ENCODE measurements at regions not wholly inside any gene's neighbourhood (a gene's known extent, or its start where the extent isn't known, plus 50 kb on each side); places are given as distances from the start of the nearest gene placed in this dataset.

DNA sequence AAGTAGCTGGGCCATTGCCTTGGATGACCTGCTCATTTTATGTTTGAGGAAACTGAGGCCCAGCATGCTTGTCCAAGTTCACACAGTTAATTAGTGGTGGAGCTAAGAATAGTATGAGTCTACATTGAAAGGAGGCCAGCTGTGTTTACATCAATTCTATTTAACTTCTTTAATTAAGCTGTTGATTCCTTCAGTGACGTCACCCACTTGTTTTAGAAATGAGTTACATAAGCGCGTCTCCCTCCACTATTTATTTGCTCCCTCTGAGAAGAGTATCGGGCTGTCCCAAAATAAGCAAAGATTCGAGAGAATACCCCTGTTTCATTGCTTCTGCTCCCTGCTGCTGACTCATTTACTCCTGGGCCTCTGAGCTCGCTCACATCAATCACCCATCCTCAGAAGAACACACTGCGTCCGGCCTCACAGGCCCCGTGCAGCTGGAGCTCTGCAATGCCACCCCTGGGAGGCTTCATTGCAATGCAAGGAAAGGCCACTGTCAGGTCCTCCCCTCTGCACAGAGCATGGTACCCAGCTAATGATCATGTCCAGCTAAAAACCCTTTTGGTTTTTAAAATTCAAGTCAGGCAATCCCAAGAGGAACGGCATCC lies 74.8 kb upstream of the BMP2 start:
- Histone ChIP-seq H4K91ac (ENCODE audit: low read depth, low read length, poor library complexity) (no peak overlapping the region), H3K36me3 (replicated peaks in 1 of 2; ENCODE audit: control insufficient read depth in 2 of 2, insufficient read depth in 2 of 2, low read length in 2 of 2) (no peaks in the 10 kb centered on the region), H2BK5ac (ENCODE audit: low read length) (no peak overlapping the region), H3K27me3 (ENCODE audit: control insufficient read depth in 3 of 3, insufficient read depth in 3 of 3, low read depth in 1 of 3, low read length in 3 of 3) (no peaks in the 10 kb centered on the region), H4K8ac (ENCODE audit: low read depth, low read length) (no peak overlapping the region), H2BK15ac (ENCODE audit: low read length) (no peak overlapping the region), H2BK120ac (ENCODE audit: low read depth, low read length) (no peak overlapping the region), H3K4me2 (ENCODE audit: insufficient read depth, low read length, poor library complexity, severe bottlenecking) (no peak overlapping the region), H3K4me3 (ENCODE audit: low read length in 2 of 2) (no peak overlapping the region), H3K18ac (ENCODE audit: low read length) (no peak overlapping the region), H3K9me3 (replicated peaks in 1 of 2; ENCODE audit: control insufficient read depth in 2 of 2, insufficient read depth in 1 of 2, low read depth in 1 of 2, low read length in 2 of 2) (no peaks in the 10 kb centered on the region), H3K27ac (replicated peaks; ENCODE audit: low read length) (no peak overlapping the region), H2AK5ac (ENCODE audit: low read depth, low read length) (no peak overlapping the region), H3K79me1 (ENCODE audit: low read depth, low read length) (no peaks in the 10 kb centered on the region), H2BK12ac (ENCODE audit: low read length) (no peak overlapping the region), H2AFZ (ENCODE audit: low read length) (no peak overlapping the region), H3K4ac (ENCODE audit: low read length) (no peak overlapping the region), H3K14ac (ENCODE audit: low read length) (no peak overlapping the region), H3K9ac (ENCODE audit: low read depth, low read length, poor library complexity) (no peak overlapping the region), H3K4me1 (ENCODE audit: control insufficient read depth in 2 of 2, insufficient read depth in 1 of 2, low read depth in 1 of 2, low read length in 2 of 2) (peaks cover 0 to 1% of the 10 kb centered on the region in 2 donors), H3K23ac (ENCODE audit: low read depth, low read length, poor library complexity) (no peak overlapping the region)
- no CpG with 5 or more reads among the region's 10 CpGs for WGBS, 2 donors (ENCODE audit: extremely low coverage in 2 of 2, insufficient read length in 2 of 2, insufficient replicate concordance in 1 of 2)
- DNase-seq (ENCODE audit: low spot score), result no peak

DNA sequence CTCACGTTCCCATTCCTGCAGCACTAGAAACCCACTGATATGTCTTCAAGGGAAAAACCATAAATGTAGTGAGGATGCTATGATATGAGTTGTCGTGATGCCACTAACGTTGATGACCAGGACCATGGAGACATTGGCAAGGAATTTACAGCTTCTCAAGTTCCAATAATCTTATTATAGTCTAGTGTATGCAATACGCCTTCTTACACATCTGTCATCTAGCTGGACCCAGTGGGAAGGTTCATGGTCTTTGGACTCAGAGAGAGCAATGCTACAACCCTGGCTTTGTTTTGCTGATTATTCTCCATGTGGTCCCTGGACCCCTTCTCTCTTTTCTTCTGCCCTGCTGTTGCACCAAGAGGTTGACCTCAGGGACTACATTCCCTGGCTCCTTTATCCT lies 76.0 kb upstream of the BMP2 start:
- H3K4ac ChIP-seq (ENCODE audit: low read length), result no peak overlapping the region
- H3K79me1 ChIP-seq (ENCODE audit: low read depth, low read length), result no peaks in the 10 kb centered on the region
- WGBS, 2 donors (ENCODE audit: extremely low coverage in 2 of 2, insufficient read length in 2 of 2, insufficient replicate concordance in 1 of 2), result no CpG with 5 or more reads among the region's 4 CpGs
- H3K23ac ChIP-seq (ENCODE audit: low read depth, low read length, poor library complexity), result no peak overlapping the region
- peaks cover 0 to 1% of the 10 kb centered on the region in 2 donors for H3K4me1 ChIP-seq (ENCODE audit: control insufficient read depth in 2 of 2, insufficient read depth in 1 of 2, low read depth in 1 of 2, low read length in 2 of 2)
- H3K4me2 ChIP-seq (ENCODE audit: insufficient read depth, low read length, poor library complexity, severe bottlenecking), result no peak overlapping the region
- no peak overlapping the region for H4K8ac ChIP-seq (ENCODE audit: low read depth, low read length)
- H2BK12ac ChIP-seq (ENCODE audit: low read length), result no peak overlapping the region
- H3K36me3 ChIP-seq (replicated peaks in 1 of 2; ENCODE audit: control insufficient read depth in 2 of 2, insufficient read depth in 2 of 2, low read length in 2 of 2), result no peaks in the 10 kb centered on the region
- H2BK5ac ChIP-seq (ENCODE audit: low read length), result no peak overlapping the region
- H3K9me3 ChIP-seq (replicated peaks in 1 of 2; ENCODE audit: control insufficient read depth in 2 of 2, insufficient read depth in 1 of 2, low read depth in 1 of 2, low read length in 2 of 2), result no peaks in the 10 kb centered on the region
- no peak overlapping the region for H3K4me3 ChIP-seq (ENCODE audit: low read length in 2 of 2)
- H3K27me3 ChIP-seq (ENCODE audit: control insufficient read depth in 3 of 3, insufficient read depth in 3 of 3, low read depth in 1 of 3, low read length in 3 of 3), result no peaks in the 10 kb centered on the region
- no peak overlapping the region for H3K9ac ChIP-seq (ENCODE audit: low read depth, low read length, poor library complexity)
- H2AK5ac ChIP-seq (ENCODE audit: low read depth, low read length), result no peak overlapping the region
- no peak overlapping the region for H2AFZ ChIP-seq (ENCODE audit: low read length)
- H2BK120ac ChIP-seq (ENCODE audit: low read depth, low read length), result no peak overlapping the region
- no peak overlapping the region for H3K14ac ChIP-seq (ENCODE audit: low read length)
- no peak overlapping the region for H3K18ac ChIP-seq (ENCODE audit: low read length)
- DNase-seq (ENCODE audit: low spot score), result no peak
- no peak overlapping the region for H4K91ac ChIP-seq (ENCODE audit: low read depth, low read length, poor library complexity)
- H2BK15ac ChIP-seq (ENCODE audit: low read length), result no peak overlapping the region
- H3K27ac ChIP-seq (replicated peaks; ENCODE audit: low read length), result no peak overlapping the region

DNA sequence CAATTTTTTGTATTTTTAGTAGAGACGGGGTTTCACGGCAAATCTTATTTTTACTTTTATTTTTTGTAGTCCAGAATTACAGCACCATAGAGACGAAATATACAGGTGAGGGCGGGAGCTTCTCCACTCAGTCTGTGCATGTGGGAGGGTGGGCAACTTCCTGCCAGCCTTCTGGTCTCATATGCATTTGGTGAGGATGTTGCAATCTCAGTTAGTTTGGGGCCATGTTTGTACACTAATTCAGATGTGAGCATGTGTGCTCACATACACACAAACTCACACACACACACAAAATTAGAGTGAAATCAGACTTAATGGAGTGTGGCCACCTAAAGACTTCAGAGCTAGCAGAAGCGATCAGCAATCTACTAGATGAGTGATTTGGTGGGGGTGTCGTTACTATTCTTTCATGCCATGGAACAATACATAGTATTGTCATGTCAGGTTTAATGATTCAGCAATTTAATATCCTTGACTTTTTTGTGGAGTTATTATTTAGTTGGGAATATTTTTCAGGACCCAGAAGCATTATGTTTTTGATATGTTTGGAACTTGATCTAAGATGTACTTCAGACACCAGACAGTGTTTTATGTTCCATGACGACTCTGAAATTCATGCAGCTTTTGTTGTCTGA lies 78.0 kb upstream of the BMP2 start:
- H3K9me3 ChIP-seq (replicated peaks in 1 of 2; ENCODE audit: control insufficient read depth in 2 of 2, insufficient read depth in 1 of 2, low read depth in 1 of 2, low read length in 2 of 2), result no peaks in the 10 kb centered on the region
- no peak overlapping the region for H2BK5ac ChIP-seq (ENCODE audit: low read length)
- no peak for DNase-seq (ENCODE audit: low spot score)
- no peak overlapping the region for H2BK120ac ChIP-seq (ENCODE audit: low read depth, low read length)
- H4K91ac ChIP-seq (ENCODE audit: low read depth, low read length, poor library complexity), result no peak overlapping the region
- H2BK12ac ChIP-seq (ENCODE audit: low read length), result no peak overlapping the region
- no peaks in the 10 kb centered on the region for H3K79me1 ChIP-seq (ENCODE audit: low read depth, low read length)
- H3K4me1 ChIP-seq (ENCODE audit: control insufficient read depth in 2 of 2, insufficient read depth in 1 of 2, low read depth in 1 of 2, low read length in 2 of 2), result peaks cover 0 to 1% of the 10 kb centered on the region in 2 donors
- no peaks in the 10 kb centered on the region for H3K36me3 ChIP-seq (replicated peaks in 1 of 2; ENCODE audit: control insufficient read depth in 2 of 2, insufficient read depth in 2 of 2, low read length in 2 of 2)
- no peak overlapping the region for H3K18ac ChIP-seq (ENCODE audit: low read length)
- no peak overlapping the region for H3K4me2 ChIP-seq (ENCODE audit: insufficient read depth, low read length, poor library complexity, severe bottlenecking)
- no CpG with 5 or more reads among the region's 7 CpGs for WGBS, 2 donors (ENCODE audit: extremely low coverage in 2 of 2, insufficient read length in 2 of 2, insufficient replicate concordance in 1 of 2)
- H3K4me3 ChIP-seq (ENCODE audit: low read length in 2 of 2), result no peak overlapping the region
- no peak overlapping the region for H4K8ac ChIP-seq (ENCODE audit: low read depth, low read length)
- H3K27ac ChIP-seq (replicated peaks; ENCODE audit: low read length), result no peak overlapping the region
- H2BK15ac ChIP-seq (ENCODE audit: low read length), result no peak overlapping the region
- H2AK5ac ChIP-seq (ENCODE audit: low read depth, low read length), result no peak overlapping the region
- no peaks in the 10 kb centered on the region for H3K27me3 ChIP-seq (ENCODE audit: control insufficient read depth in 3 of 3, insufficient read depth in 3 of 3, low read depth in 1 of 3, low read length in 3 of 3)
- H3K14ac ChIP-seq (ENCODE audit: low read length), result no peak overlapping the region
- no peak overlapping the region for H2AFZ ChIP-seq (ENCODE audit: low read length)
- peak overlapping the region; percentile 49 for H3K23ac ChIP-seq (ENCODE audit: low read depth, low read length, poor library complexity)
- H3K4ac ChIP-seq (ENCODE audit: low read length), result no peak overlapping the region
- H3K9ac ChIP-seq (ENCODE audit: low read depth, low read length, poor library complexity), result no peak overlapping the region

DNA sequence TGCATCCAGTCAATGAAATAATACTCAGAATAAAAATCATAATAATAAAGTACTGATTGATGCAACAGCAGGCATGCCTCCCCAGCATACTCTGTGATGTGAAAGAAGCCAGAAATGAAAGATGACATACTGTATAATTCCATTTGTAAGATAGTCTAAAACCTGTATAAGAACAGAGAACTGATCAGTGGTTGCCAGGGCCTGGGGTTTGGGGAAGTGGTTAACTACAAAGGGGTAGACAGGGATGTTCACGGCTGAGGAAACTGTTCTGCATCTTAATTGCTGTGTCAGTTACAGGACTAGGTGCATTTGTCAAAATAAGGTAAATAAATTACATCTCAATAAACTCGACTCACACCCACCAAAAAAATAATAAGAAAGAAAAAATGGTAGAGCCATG lies 81.3 kb upstream of the BMP2 start:
- H3K36me3 ChIP-seq (replicated peaks in 1 of 2; ENCODE audit: control insufficient read depth in 2 of 2, insufficient read depth in 2 of 2, low read length in 2 of 2), result no peaks in the 10 kb centered on the region
- H3K79me1 ChIP-seq (ENCODE audit: low read depth, low read length), result no peaks in the 10 kb centered on the region
- no peak overlapping the region for H3K9ac ChIP-seq (ENCODE audit: low read depth, low read length, poor library complexity)
- no peaks in the 10 kb centered on the region for H3K27me3 ChIP-seq (ENCODE audit: control insufficient read depth in 3 of 3, insufficient read depth in 3 of 3, low read depth in 1 of 3, low read length in 3 of 3)
- no peak for DNase-seq (ENCODE audit: low spot score)
- no peak overlapping the region for H3K4ac ChIP-seq (ENCODE audit: low read length)
- no peaks in the 10 kb centered on the region for H3K9me3 ChIP-seq (replicated peaks in 1 of 2; ENCODE audit: control insufficient read depth in 2 of 2, insufficient read depth in 1 of 2, low read depth in 1 of 2, low read length in 2 of 2)
- H3K18ac ChIP-seq (ENCODE audit: low read length), result no peak overlapping the region
- no peak overlapping the region for H2AK5ac ChIP-seq (ENCODE audit: low read depth, low read length)
- no peak overlapping the region for H3K27ac ChIP-seq (replicated peaks; ENCODE audit: low read length)
- no peak overlapping the region for H3K4me2 ChIP-seq (ENCODE audit: insufficient read depth, low read length, poor library complexity, severe bottlenecking)
- H4K8ac ChIP-seq (ENCODE audit: low read depth, low read length), result no peak overlapping the region
- peaks cover 0 to 2% of the 10 kb centered on the region in 2 donors for H3K4me1 ChIP-seq (ENCODE audit: control insufficient read depth in 2 of 2, insufficient read depth in 1 of 2, low read depth in 1 of 2, low read length in 2 of 2)
- no peak overlapping the region for H3K14ac ChIP-seq (ENCODE audit: low read length)
- no peak overlapping the region for H2BK15ac ChIP-seq (ENCODE audit: low read length)
- no peak overlapping the region for H3K4me3 ChIP-seq (ENCODE audit: low read length in 2 of 2)
- no CpG with 5 or more reads among the region's 2 CpGs for WGBS, 2 donors (ENCODE audit: extremely low coverage in 2 of 2, insufficient read length in 2 of 2, insufficient replicate concordance in 1 of 2)
- no peak overlapping the region for H2AFZ ChIP-seq (ENCODE audit: low read length)
- H3K23ac ChIP-seq (ENCODE audit: low read depth, low read length, poor library complexity), result no peak overlapping the region
- no peak overlapping the region for H2BK5ac ChIP-seq (ENCODE audit: low read length)
- H2BK12ac ChIP-seq (ENCODE audit: low read length), result no peak overlapping the region
- no peak overlapping the region for H2BK120ac ChIP-seq (ENCODE audit: low read depth, low read length)
- no peak overlapping the region for H4K91ac ChIP-seq (ENCODE audit: low read depth, low read length, poor library complexity)
